Fibroblast of the aortic adventitia (primary cell): ENCODE measurements at regions not wholly inside any gene's neighbourhood (a gene's known extent, or its start where the extent isn't known, plus 50 kb on each side); places are given as distances from the start of the nearest gene placed in this dataset.
"Not testable (repeated sequence)": the region's sequence is repeated elsewhere in the genome, so short reads cannot be mapped to it uniquely, and the experiment has no call there.

Experiments
- DNase-seq: peaks from one replicate; pipeline ENCODE4 v3.0.0-alpha.2; 2010; ENCODE audit warnings: low read depth
- H3K4me3 ChIP-seq: 2 replicates; pipeline ENCODE4 v1.5.1; 2011; ENCODE audit warnings: low read depth, mild to moderate bottlenecking, control low read depth, low read length, moderate library complexity
- TF ChIP-seq, protein P1 (sequence below): IDR thresholded peaks from 2 replicates; pipeline ENCODE4 v1.5.1; 2011; ENCODE audit warnings: mild to moderate bottlenecking, low read length, control low read depth, inconsistent platforms; ENCODE audit not compliant: insufficient read depth

DNA sequence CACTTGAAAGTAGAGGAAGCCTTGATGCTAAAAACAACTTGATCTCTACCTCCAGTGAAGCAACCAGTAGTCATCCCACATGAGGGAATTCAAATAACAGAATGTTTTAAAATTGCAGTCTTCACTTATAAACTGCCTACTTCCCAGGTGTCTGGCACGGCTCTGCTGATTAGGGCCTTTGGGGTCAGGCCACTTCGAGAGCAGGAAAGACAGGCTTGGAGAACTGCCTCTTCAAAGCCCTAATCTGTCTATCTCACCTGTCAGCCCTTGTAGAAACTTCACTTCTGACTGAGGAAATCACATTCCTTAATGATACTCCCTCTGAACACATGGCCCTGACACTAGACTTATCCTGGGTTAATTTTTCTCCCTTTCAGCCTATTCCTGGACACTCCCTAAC, 458.6 kb downstream of the TENT5A start:
- H3K4me3 ChIP-seq, result no peak overlapping the region
- no peak for DNase-seq
- TF ChIP-seq, protein P1, sequence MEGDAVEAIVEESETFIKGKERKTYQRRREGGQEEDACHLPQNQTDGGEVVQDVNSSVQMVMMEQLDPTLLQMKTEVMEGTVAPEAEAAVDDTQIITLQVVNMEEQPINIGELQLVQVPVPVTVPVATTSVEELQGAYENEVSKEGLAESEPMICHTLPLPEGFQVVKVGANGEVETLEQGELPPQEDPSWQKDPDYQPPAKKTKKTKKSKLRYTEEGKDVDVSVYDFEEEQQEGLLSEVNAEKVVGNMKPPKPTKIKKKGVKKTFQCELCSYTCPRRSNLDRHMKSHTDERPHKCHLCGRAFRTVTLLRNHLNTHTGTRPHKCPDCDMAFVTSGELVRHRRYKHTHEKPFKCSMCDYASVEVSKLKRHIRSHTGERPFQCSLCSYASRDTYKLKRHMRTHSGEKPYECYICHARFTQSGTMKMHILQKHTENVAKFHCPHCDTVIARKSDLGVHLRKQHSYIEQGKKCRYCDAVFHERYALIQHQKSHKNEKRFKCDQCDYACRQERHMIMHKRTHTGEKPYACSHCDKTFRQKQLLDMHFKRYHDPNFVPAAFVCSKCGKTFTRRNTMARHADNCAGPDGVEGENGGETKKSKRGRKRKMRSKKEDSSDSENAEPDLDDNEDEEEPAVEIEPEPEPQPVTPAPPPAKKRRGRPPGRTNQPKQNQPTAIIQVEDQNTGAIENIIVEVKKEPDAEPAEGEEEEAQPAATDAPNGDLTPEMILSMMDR, result no peak

- no peak for DNase-seq
Measured at GRCh38 chr6:81289229-81289628, 463.3 kb downstream of the TENT5A start.

GRCh38 chr6:81265106-81265505, 487.4 kb downstream of the TENT5A start:
- peak overlapping the region; percentile 58 for H3K4me3 ChIP-seq
- TF ChIP-seq, protein P1, result no peak
- peak; percentile 84 for DNase-seq

More at GRCh38 chr6:81289229-81289628, 463.3 kb downstream of the TENT5A start:
- TF ChIP-seq, protein P1, result no peak
- H3K4me3 ChIP-seq, result no peak overlapping the region

DNA sequence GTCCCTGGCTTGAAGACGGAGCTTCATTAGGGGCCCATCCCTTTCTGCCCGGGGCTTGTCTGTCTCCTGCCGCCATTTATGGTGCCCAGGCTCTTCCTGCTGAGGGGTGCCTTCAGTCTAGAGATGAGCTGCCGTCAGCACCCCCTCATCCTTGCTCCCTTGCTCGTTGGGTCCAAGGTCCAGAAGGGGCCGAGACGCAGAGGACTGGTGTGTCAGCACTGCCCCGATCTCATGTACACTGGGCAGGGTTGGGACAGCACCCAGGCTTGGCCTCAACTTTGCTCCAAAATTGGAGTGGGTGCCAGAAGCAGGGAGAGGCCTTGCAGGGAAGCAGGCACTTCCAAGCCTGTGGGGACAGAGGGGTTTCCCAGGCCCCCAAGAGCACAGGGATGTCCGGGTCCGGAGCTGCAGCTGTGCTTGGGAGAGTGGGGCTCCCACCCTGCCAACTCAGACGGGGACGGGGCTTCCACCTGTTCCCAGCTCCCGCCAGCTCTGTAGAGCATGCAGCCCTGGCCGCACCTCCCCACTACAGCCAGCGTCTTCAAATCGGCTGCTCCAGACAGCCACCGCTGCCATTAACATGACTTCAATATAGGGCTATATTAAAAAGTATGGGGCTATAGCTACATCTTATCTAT, 488.8 kb downstream of the TENT5A start:
- DNase-seq, result no peak
- no peak overlapping the region for H3K4me3 ChIP-seq
- TF ChIP-seq, protein P1, result no peak

DNA sequence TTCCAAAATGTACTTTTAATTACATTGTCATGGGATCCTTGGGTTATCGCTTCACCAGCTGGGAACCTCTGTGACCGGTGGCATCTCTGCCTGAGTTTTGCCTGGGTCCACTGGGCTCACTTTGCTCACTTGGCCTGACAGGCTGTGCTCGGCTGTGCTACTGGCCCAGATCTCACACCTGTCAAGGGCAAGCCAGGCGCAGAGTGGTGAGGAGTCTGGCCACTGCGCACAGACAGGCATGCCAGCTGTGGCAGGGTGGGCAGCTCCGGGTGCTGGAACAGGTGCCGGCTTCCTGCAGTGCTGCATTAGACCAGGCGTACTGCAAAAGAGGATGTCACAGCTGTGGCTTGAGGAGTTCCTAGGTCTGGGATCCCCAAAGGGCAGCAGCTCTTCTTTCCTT, 489.8 kb downstream of the TENT5A start:
- TF ChIP-seq, protein P1, result no peak
- DNase-seq, result no peak
- H3K4me3 ChIP-seq, result no peak overlapping the region

GRCh38 chr6:81256223-81256622, 496.3 kb downstream of the TENT5A start:
- H3K4me3 ChIP-seq, DNase-seq: not testable (repeated sequence)

GRCh38 chr6:81253821-81254220, 498.7 kb downstream of the TENT5A start:
- no peak overlapping the region for H3K4me3 ChIP-seq
- TF ChIP-seq, protein P1, result no peak
- no peak for DNase-seq
